GF-D8 (cell line): ENCODE measurements at regions not wholly inside any gene's neighbourhood (a gene's known extent, or its start where the extent isn't known, plus 50 kb on each side); places are given as distances from the start of the nearest gene placed in this dataset.
"Not testable (repeated sequence)": the region's sequence is repeated elsewhere in the genome, so short reads cannot be mapped to it uniquely, and the experiment has no call there.

Experiments used
- DNase-seq: peaks from one replicate; lab custom pipeline; 2025; lab: John Stamatoyannopoulos, UW

- no peak for DNase-seq
Measured at GRCh38 chr4:13678186-13678924, 50.8 kb upstream of the BOD1L1 start.

- DNase-seq: no peak
Measured at GRCh38 chr4:13681570-13681969, 54.0 kb upstream of the BOD1L1 start.

GRCh38 chr4:13694256-13694655 lies 66.7 kb upstream of the BOD1L1 start:
- no peak for DNase-seq

DNA sequence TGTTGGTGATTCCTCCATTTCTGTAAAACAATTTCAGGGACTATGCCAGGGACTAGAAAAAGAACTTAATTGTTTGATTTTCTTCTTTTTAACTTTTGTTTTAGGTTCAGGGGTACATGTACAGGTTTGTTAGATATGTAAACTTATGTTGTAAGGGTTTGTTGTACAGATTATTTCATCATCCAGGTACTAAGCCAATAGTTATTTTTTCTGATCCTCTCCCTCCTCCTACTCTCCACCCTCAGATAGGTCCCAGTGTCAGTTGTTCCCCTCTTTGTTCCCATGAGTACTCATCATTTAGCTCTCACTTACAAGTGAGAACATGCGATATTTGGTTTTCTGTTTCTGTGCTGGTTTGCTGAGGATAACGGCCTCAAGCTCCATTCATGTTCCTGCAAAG lies 70.8 kb upstream of the BOD1L1 start:
- DNase-seq: no peak

- no peak for DNase-seq
Measured at GRCh38 chr4:13700021-13700857, 72.7 kb upstream of the BOD1L1 start.

GRCh38 chr4:13700858-13701140 lies 73.3 kb upstream of the BOD1L1 start:
- DNase-seq: not testable (repeated sequence)

GRCh38 chr4:13701937-13702446 lies 74.5 kb upstream of the BOD1L1 start:
- DNase-seq: no peak

DNA sequence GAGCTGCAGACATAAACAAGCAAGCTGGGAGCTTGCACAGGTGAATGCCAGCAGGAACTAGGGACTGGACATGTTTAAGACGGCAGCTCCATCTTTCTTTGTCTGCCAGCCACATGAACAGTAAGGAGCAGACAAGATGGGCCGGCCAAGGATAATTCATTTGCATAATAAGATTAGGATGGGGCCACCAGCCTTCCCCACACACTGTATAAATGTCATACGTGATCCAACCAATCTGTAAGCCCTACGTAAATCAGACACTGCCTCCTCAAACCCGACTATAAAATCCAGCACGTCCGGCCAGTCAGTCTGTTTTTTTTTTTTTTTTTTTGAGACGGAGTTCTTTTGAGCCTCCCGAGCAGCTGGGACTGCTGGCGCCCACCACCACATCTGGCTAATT lies 75.6 kb upstream of the BOD1L1 start:
- DNase-seq: no peak

- no peak for DNase-seq
Measured at GRCh38 chr4:13704035-13704434, 76.5 kb upstream of the BOD1L1 start.

DNA sequence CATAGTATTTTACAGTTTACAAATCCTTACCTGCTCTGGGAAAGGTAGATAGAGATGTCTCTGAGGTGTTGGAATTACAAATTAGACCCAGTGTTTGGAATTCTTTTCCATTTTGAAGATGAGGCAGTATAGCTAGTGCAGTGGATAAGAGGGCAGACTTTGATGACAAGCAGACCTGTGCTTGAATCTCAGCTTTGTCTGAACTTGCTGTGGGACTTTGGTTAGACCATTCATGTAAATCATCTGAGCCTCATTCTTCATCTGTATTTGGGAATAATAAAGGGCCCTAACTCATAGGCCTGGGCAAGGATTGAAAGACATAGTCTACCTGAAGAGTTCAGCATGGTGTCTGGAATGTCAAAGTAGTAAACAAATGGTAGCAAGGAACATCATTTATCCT lies 77.2 kb upstream of the BOD1L1 start:
- no peak for DNase-seq

GRCh38 chr4:13705521-13706041 lies 78.1 kb upstream of the BOD1L1 start:
- DNase-seq: no peak

DNA sequence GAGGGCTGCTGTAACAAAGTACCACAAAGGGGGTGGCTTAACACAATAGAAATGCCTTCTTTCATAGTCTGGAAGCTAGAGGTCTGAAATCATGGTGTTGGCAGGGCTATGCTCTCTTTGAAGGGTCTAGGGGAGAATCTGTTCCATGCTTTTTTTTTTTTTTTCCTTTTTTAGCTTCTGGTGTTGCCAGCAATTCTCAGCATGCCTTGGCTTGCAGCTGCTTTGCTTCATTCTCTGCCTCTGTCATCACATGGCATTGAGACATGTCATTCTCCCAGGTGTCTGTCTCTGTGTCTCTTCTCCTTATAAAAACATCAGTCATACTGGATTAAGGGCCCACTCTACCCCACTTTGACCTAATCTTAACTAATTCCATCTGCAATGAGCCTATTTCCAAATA lies 78.6 kb upstream of the BOD1L1 start:
- DNase-seq: no peak

DNA sequence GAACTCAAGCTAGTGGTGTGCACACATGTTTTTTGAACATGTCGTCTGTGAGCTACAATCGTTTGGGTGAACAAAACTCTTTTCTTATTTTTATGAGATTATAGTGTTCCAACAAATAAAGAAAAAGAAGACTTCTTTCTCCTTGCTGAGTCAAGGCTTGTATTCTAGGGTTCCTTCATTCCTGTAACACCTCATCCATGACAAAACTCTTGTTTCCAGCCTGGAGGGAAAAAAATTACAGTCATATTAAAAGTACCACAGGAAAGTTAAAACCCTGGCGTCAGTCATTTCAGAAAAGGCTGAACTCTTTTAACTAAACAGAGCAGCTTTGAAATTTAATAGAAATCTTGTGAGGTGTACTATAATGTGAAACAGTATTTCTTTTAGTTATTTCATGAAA lies 79.2 kb upstream of the BOD1L1 start:
- no peak for DNase-seq

GRCh38 chr4:13710246-13710885 lies 82.8 kb upstream of the BOD1L1 start:
- DNase-seq: no peak

DNA sequence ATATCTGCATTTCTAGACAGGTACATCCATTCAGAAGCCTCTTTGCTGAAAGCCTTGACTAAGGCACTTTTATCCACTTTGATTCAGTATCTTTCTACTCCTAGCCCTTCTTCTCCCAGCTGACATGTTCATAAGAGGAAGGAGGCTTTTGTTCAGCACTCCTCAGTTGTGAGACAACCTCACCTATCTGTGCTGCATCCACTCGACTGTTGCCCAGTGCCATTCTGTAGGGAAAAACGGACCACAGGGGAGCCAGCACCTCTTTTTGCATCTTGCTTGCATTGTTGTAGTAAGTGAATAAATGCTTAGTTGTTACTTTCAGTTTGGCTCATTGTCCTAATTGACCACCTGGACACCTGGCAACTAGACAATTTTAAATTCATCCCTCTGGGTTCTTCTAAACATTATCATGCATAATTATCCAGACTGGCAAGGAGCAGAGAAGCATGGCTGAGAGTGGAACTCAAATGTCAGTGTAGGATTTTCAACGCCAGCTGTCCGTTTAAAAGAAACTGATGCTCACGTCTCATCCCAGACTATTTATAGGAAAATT lies 83.8 kb upstream of the BOD1L1 start:
- DNase-seq: no peak

- DNase-seq: no peak
Measured at GRCh38 chr4:13721894-13722293, 94.4 kb upstream of the BOD1L1 start.

- no peak for DNase-seq
Measured at GRCh38 chr4:13722649-13723048, 95.1 kb upstream of the BOD1L1 start.

- no peak for DNase-seq
Measured at GRCh38 chr4:13728761-13729160, 101.2 kb upstream of the BOD1L1 start.

DNA sequence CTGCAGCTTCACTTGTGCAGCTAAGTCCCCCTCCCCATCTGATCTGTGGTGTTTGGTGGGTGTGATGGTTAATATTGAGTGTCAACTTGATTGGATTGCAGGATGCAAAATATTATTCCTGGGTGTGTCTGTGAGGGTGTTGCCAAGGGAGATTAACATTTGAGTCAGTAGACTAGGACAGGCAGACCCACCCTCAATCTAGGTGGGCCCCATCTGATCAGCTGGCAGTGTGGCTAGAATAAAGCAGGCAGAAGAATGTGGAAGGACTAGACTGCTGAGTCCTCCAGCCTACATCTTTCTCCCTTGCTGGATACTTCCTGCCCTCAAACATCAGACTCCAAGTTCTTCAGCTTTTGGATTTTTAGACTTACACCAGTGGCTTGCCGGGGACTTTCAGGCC lies 103.5 kb upstream of the BOD1L1 start:
- DNase-seq: no peak

DNA sequence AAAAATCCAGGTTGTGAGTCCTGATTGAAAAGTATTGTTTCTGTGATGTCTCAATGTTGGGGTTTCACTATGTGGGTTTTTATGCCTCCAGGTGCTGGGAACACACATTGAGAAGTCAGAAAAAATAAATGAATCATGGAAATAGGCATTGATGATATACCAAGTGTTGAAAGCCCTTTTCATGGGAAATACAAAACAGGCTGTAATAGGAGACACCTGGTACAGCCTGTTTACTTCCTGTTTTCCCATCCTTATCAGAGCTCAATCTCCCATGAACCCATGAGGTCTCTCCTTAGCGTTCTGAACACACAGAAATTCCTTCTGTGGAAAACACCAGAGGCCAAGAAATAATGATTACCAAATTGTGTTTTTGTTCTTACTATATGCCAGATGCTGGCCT lies 106.3 kb upstream of the BOD1L1 start:
- no peak for DNase-seq

DNA sequence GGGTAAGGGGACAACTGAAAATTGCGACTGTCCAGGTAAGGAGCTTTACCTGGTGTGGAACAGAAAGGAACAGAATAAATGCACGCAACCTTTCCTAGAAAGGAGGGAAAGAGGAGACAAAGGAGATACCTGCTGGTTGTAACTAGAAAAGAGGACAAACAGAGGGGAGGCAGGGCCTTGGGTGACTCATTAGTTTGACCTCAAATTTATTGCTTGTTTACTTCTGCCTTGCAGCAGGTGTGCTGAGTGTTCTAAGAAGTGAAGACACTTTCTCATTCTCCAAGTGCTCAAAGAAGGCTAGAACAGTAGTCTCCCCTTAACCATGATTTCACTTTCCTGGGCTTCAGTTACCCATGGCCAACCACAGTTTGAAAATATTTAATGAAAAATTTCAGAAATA lies 123.1 kb upstream of the BOD1L1 start:
- no peak for DNase-seq

DNA sequence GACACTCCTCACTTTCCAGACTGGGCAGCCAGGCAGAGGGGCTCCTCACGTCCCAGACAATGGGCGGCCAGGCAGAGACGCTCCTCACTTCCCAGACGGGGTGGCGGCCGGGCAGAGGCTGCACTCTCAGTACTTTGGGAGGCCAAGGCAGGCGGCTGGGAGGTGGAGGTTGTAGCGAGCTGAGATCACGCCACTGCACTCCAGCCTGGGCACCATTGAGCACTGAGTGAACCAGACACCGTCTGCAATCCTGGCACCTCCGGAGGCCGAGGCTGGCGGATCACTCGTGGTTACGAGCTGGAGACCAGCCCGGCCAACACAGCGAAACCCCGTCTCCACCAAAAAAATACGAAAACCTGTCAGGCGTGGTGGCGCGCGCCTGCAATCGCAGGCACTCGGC lies 134.1 kb upstream of the BOD1L1 start:
- DNase-seq: not testable (repeated sequence)

DNA sequence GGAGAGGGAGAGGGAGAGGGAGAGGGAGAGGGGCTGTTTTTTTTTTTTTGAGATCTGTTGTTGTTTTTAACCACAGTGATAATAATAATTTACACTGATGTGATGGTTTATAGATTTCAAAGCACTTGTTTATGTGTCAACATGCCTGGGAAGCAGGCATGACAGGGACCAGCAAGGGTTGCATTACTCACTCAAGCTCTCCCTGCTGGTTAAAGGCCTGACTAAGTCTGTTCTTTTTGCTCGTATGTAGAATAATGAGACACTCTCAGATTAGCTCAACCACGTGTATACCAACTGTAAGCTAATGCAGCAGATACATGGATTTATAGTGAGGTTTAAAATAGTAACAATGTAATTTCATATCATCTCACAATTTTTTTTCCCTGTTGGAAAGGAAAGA lies 134.6 kb upstream of the BOD1L1 start:
- DNase-seq: no peak
